ENCODE measurements at regions not wholly inside any gene's neighbourhood (a gene's known extent, or its start where the extent isn't known, plus 50 kb on each side); places are given as distances from the start of the nearest gene placed in this dataset.
A peak's percentile ranks its signal among the peaks of the same experiment; 100 is the strongest.
"Not testable (repeated sequence)": the region's sequence is repeated elsewhere in the genome, so short reads cannot be mapped to it uniquely, and the experiment has no call there.

DNA sequence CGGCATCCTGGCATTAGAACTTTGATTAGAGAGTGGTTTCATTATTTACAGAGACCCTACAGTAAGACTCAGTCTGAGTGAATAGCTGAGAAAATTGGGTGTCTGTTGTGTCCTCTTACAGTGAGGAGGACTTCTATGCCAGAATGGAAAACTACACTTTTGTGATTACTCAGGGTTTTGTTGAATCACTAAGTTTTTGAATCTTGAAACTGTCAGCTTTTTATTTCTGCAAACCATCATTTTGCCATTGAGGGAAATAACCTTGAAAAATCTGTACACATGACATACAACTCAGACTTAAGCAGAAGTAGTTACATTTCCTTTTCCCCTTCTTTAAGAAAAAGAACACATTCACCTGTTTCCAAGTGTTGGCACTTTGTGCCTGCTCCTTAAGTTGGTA is 117.6 kb upstream of the RASGEF1B start:
- Histone ChIP-seq H3K9me3 (ENCODE audit: control insufficient read depth, low read length) (no peaks in the 10 kb centered on the region), H3K4me1 (ENCODE audit: control insufficient read depth, insufficient read depth, low read length) (peaks cover 5% of the 10 kb centered on the region), H3K9ac (ENCODE audit: low read length) (no peak overlapping the region), H3K27me3 (ENCODE audit: control insufficient read depth, insufficient read depth, low read length) (no peaks in the 10 kb centered on the region), H3K4me3 (ENCODE audit: low read length) (no peak overlapping the region), H3K36me3 (ENCODE audit: control insufficient read depth, insufficient read depth, low read length) (no peaks in the 10 kb centered on the region)

DNA sequence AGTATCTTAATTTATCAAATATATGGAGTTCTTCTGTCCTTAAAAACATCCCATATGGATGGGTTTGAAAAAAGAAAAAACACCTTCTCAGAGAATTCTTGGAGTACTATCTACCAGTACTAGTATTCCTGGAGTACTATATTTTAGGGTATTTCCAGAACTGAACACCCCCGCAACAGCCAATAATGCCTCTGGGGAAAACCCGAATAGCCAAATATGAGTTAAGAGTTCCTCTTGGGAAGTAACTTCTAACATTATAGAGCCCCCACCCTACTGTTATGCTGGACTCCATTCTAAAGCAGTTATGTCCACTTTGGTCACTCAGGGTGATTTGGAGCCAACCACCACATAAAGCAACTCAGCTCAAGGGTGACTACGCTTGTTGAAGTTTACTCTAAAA is 115.0 kb upstream of the RASGEF1B start:
- Histone ChIP-seq H3K9ac (ENCODE audit: low read length) (no peak overlapping the region), H3K4me3 (ENCODE audit: low read length) (no peak overlapping the region), H3K9me3 (ENCODE audit: control insufficient read depth, low read length) (no peaks in the 10 kb centered on the region), H3K36me3 (ENCODE audit: control insufficient read depth, insufficient read depth, low read length) (no peaks in the 10 kb centered on the region), H3K4me1 (ENCODE audit: control insufficient read depth, insufficient read depth, low read length) (no peaks in the 10 kb centered on the region), H3K27me3 (ENCODE audit: control insufficient read depth, insufficient read depth, low read length) (no peaks in the 10 kb centered on the region)

DNA sequence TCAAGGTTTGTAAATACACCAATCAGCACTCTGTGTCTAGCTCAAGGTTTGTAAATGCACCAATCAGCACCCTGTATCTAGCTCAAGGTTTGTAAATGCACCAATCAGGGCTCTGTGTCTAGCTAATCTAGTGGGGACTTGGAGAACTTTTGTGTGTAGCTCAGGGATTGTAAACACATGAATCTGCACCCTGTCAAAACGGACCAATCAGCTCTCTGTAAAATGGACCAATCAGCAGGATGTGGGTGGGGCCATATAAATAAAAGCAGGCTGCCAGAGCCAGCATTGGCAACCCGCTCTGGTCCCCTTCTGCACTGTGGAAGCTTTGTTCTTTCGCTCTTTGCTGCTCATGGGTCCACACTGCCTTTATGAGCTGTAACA is 109.3 kb upstream of the RASGEF1B start:
- H3K4me1 ChIP-seq (ENCODE audit: control insufficient read depth, insufficient read depth, low read length), result peaks cover 24% of the 10 kb centered on the region
- not testable (repeated sequence) for H3K9me3 ChIP-seq (ENCODE audit: control insufficient read depth, low read length); H3K27me3 ChIP-seq (ENCODE audit: control insufficient read depth, insufficient read depth, low read length); H3K9ac ChIP-seq (ENCODE audit: low read length); H3K4me3 ChIP-seq (ENCODE audit: low read length); H3K36me3 ChIP-seq (ENCODE audit: control insufficient read depth, insufficient read depth, low read length)

- no peak overlapping the region for H3K4me3 ChIP-seq (ENCODE audit: low read length)
- no peaks in the 10 kb centered on the region for H3K9me3 ChIP-seq (ENCODE audit: control insufficient read depth, low read length)
- no peaks in the 10 kb centered on the region for H3K36me3 ChIP-seq (ENCODE audit: control insufficient read depth, insufficient read depth, low read length)
- no peak overlapping the region for H3K9ac ChIP-seq (ENCODE audit: low read length)
- peaks cover 24% of the 10 kb centered on the region for H3K4me1 ChIP-seq (ENCODE audit: control insufficient read depth, insufficient read depth, low read length)
- no peaks in the 10 kb centered on the region for H3K27me3 ChIP-seq (ENCODE audit: control insufficient read depth, insufficient read depth, low read length)
Observed at GRCh38 chr4:81580346-81580993, 108.8 kb upstream of the RASGEF1B start.

- H3K4me1 ChIP-seq (ENCODE audit: control insufficient read depth, insufficient read depth, low read length), result peaks cover 24% of the 10 kb centered on the region
- no peaks in the 10 kb centered on the region for H3K36me3 ChIP-seq (ENCODE audit: control insufficient read depth, insufficient read depth, low read length)
- H3K27me3 ChIP-seq (ENCODE audit: control insufficient read depth, insufficient read depth, low read length), result no peaks in the 10 kb centered on the region
- H3K9ac ChIP-seq (ENCODE audit: low read length), result no peak overlapping the region
- no peaks in the 10 kb centered on the region for H3K9me3 ChIP-seq (ENCODE audit: control insufficient read depth, low read length)
- no peak overlapping the region for H3K4me3 ChIP-seq (ENCODE audit: low read length)
Observed at GRCh38 chr4:81577392-81577791, 105.7 kb upstream of the RASGEF1B start.

DNA sequence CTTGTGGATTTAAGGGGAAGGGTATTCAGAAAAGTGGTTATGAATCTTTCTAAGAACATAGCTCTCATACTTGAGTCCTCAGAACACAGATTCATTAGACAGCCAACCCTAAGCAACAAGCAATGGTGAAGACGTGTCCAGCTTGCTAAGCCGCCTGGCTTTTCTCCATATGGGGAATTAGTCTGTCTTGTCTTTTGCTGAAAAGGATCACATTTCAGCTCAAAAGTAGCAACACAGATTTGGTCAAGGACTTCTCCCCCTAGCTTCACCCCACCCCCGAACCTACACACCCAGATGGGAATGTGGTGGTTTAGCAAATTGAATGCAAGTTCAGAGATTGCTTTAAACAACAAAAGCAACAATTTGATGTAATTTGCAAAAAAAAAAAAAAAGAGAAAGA is 103.3 kb upstream of the RASGEF1B start:
- Histone ChIP-seq H3K4me1 (ENCODE audit: control insufficient read depth, insufficient read depth, low read length) (peaks cover 24% of the 10 kb centered on the region), H3K4me3 (ENCODE audit: low read length) (no peak overlapping the region), H3K9ac (ENCODE audit: low read length) (no peak overlapping the region), H3K27me3 (ENCODE audit: control insufficient read depth, insufficient read depth, low read length) (no peaks in the 10 kb centered on the region), H3K9me3 (ENCODE audit: control insufficient read depth, low read length) (no peaks in the 10 kb centered on the region), H3K36me3 (ENCODE audit: control insufficient read depth, insufficient read depth, low read length) (no peaks in the 10 kb centered on the region)

DNA sequence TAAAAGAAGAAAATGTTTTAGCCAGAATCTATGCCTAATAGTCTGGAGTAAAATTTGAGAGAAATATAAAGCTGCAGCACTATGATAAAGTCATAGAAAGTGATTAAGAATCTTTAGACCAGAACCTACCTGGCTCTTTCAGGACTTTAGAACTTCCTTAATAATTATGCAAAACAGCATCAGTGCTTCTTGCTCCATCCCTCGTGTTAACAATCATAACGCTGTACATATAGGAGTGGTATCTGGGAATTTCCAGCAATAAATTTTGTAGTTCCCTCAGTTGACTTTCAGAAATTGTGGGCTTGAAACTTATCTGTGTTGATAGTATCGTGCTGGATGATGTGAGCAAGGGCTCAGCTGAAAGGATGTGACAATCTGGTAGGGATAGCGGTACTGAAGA is 102.1 kb upstream of the RASGEF1B start:
- Histone ChIP-seq H3K36me3 (ENCODE audit: control insufficient read depth, insufficient read depth, low read length) (no peaks in the 10 kb centered on the region), H3K9me3 (ENCODE audit: control insufficient read depth, low read length) (no peaks in the 10 kb centered on the region), H3K27me3 (ENCODE audit: control insufficient read depth, insufficient read depth, low read length) (no peaks in the 10 kb centered on the region), H3K4me1 (ENCODE audit: control insufficient read depth, insufficient read depth, low read length) (peaks cover 16% of the 10 kb centered on the region), H3K4me3 (ENCODE audit: low read length) (no peak overlapping the region), H3K9ac (ENCODE audit: low read length) (no peak overlapping the region)

DNA sequence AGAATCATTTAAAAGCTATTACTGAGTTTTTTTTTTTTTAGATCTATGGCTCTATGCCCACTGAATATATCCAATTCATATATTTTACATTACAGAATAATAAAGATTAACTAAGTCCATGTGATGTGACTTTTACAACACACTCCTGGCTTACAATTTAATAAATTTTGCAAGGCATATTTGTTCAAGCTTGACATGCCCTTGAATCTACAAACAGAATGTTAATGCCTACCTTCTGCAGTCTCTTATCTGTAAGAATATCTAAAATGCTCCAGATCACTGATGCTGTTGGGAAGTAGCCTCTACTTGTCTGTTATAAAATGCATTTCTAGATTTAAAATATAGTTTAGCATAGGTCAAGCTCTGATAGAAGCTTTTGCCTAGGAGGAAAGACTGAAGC is 100.7 kb upstream of the RASGEF1B start:
- H3K9me3 ChIP-seq (ENCODE audit: control insufficient read depth, low read length), result no peaks in the 10 kb centered on the region
- no peak overlapping the region for H3K9ac ChIP-seq (ENCODE audit: low read length)
- peaks cover 3% of the 10 kb centered on the region for H3K4me1 ChIP-seq (ENCODE audit: control insufficient read depth, insufficient read depth, low read length)
- no peaks in the 10 kb centered on the region for H3K27me3 ChIP-seq (ENCODE audit: control insufficient read depth, insufficient read depth, low read length)
- no peak overlapping the region for H3K4me3 ChIP-seq (ENCODE audit: low read length)
- no peaks in the 10 kb centered on the region for H3K36me3 ChIP-seq (ENCODE audit: control insufficient read depth, insufficient read depth, low read length)

- Histone ChIP-seq H3K36me3 (ENCODE audit: control insufficient read depth, insufficient read depth, low read length) (no peaks in the 10 kb centered on the region), H3K9me3 (ENCODE audit: control insufficient read depth, low read length) (no peaks in the 10 kb centered on the region), H3K4me3 (ENCODE audit: low read length) (no peak overlapping the region), H3K9ac (ENCODE audit: low read length) (no peak overlapping the region), H3K4me1 (ENCODE audit: control insufficient read depth, insufficient read depth, low read length) (peaks cover 3% of the 10 kb centered on the region), H3K27me3 (ENCODE audit: control insufficient read depth, insufficient read depth, low read length) (no peaks in the 10 kb centered on the region)
Observed at GRCh38 chr4:81571105-81571504, 99.4 kb upstream of the RASGEF1B start.

GRCh38 chr4:81566161-81566591 is 94.5 kb upstream of the RASGEF1B start:
- peak overlapping the region; percentile 52 for H3K9ac ChIP-seq (ENCODE audit: low read length)
- no peaks in the 10 kb centered on the region for H3K9me3 ChIP-seq (ENCODE audit: control insufficient read depth, low read length)
- peak overlapping the region; percentile 16 for H3K4me3 ChIP-seq (ENCODE audit: low read length)
- no peaks in the 10 kb centered on the region for H3K27me3 ChIP-seq (ENCODE audit: control insufficient read depth, insufficient read depth, low read length)
- H3K4me1 ChIP-seq (ENCODE audit: control insufficient read depth, insufficient read depth, low read length), result peaks cover 25% of the 10 kb centered on the region
- no peaks in the 10 kb centered on the region for H3K36me3 ChIP-seq (ENCODE audit: control insufficient read depth, insufficient read depth, low read length)

GRCh38 chr4:81565142-81565870 is 93.6 kb upstream of the RASGEF1B start:
- peaks cover 25% of the 10 kb centered on the region for H3K4me1 ChIP-seq (ENCODE audit: control insufficient read depth, insufficient read depth, low read length)
- no peaks in the 10 kb centered on the region for H3K36me3 ChIP-seq (ENCODE audit: control insufficient read depth, insufficient read depth, low read length)
- no peaks in the 10 kb centered on the region for H3K27me3 ChIP-seq (ENCODE audit: control insufficient read depth, insufficient read depth, low read length)
- H3K9ac ChIP-seq (ENCODE audit: low read length), result peak overlapping the region; percentile 52
- peak overlapping the region; percentile 16 for H3K4me3 ChIP-seq (ENCODE audit: low read length)
- no peaks in the 10 kb centered on the region for H3K9me3 ChIP-seq (ENCODE audit: control insufficient read depth, low read length)

- Histone ChIP-seq H3K9ac (ENCODE audit: low read length) (no peak overlapping the region), H3K36me3 (ENCODE audit: control insufficient read depth, insufficient read depth, low read length) (no peaks in the 10 kb centered on the region), H3K9me3 (ENCODE audit: control insufficient read depth, low read length) (no peaks in the 10 kb centered on the region), H3K4me3 (ENCODE audit: low read length) (no peak overlapping the region), H3K4me1 (ENCODE audit: control insufficient read depth, insufficient read depth, low read length) (peaks cover 25% of the 10 kb centered on the region), H3K27me3 (ENCODE audit: control insufficient read depth, insufficient read depth, low read length) (no peaks in the 10 kb centered on the region)
Observed at GRCh38 chr4:81564025-81564424, 92.3 kb upstream of the RASGEF1B start.

Measured in mucosa of stomach (tissue), 1 donor.